ENCODE measurements at regions not wholly inside any gene's neighbourhood (a gene's known extent, or its start where the extent isn't known, plus 50 kb on each side); places are given as distances from the start of the nearest gene placed in this dataset.
A peak's percentile ranks its signal among the peaks of the same experiment; 100 is the strongest.

- DNase-seq (ENCODE audit: low spot score), result peak; percentile 64
- TF ChIP-seq CTCF (conservative IDR thresholded peaks at IDR 0.05; ENCODE audit: low read depth, low read length) (no peak), EZH2 (IDR thresholded peaks at IDR 0.05; ENCODE audit: borderline replicate concordance, low read depth, low read length, poor library complexity, severe bottlenecking) (no peak)
- H3K36me3 ChIP-seq (ENCODE audit: insufficient read depth, low read length, poor library complexity, severe bottlenecking), result no peaks in the 10 kb centered on the region
- peaks cover 28% of the 10 kb centered on the region for H3K4me1 ChIP-seq (ENCODE audit: insufficient read depth, low read length, poor library complexity, severe bottlenecking)
- POLR2A ChIA-PET (ENCODE audit: low non-redundant PET), result interaction anchor here (0.6 kb wide), 1 partner anchor 55 kb away, joined by 3 read pairs; no protein-coding TSS in a partner anchor
- H3K9me3 ChIP-seq (ENCODE audit: low read depth, low read length, poor library complexity, severe bottlenecking), result no peaks in the 10 kb centered on the region
- CTCF ChIA-PET, result interaction anchor here (1.0 kb wide), 1 partner anchor 18 kb away, joined by 3 read pairs; no protein-coding TSS in a partner anchor
- no peak overlapping the region for H3K4me3 ChIP-seq (ENCODE audit: low read depth, low read length, poor library complexity, severe bottlenecking)
- H3K27me3 ChIP-seq (replicated peaks; ENCODE audit: insufficient read depth, low read depth, low read length, poor library complexity), result no peaks in the 10 kb centered on the region
- no peak overlapping the region for H3K27ac ChIP-seq (ENCODE audit: low read depth, low read length, poor library complexity, severe bottlenecking)
- no TSS peak for BruUV-seq (replicated peaks)
- intact Hi-C loops (cut with micrococcal nuclease; ENCODE audit: unreplicated experiment), result loop anchor here (5.0 kb wide), 1 partner anchor 81 kb away; the partner anchor contains the start of gene SUB1
Observed at GRCh38 chr5:32506201-32506661, 61.7 kb upstream of the ZFR start.

DNA sequence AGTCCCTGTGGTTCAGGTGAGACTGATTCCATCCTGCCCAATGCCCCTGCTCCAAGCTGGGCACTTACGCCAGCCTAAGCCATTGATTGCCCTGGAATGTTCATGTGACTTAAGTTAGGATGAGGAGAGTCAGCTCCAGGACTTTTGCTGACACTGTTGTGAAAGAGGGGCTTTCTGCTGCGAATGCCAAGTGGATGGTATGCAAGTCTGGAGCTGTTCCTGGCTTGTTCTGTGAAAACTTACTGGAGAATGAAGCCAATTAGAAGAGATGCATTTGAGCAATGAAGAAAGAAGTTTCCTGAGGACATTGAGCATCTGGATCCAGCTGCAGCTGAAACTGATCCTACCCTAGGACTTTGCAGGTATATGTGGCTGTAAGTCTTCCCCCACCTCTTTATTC lies 61.2 kb upstream of the ZFR start:
- no peaks in the 10 kb centered on the region for H3K27me3 ChIP-seq (replicated peaks; ENCODE audit: insufficient read depth, low read depth, low read length, poor library complexity)
- no TSS peak for BruUV-seq (replicated peaks)

GRCh38 chr5:32504989-32505596 lies 60.6 kb upstream of the ZFR start:
- intact Hi-C loops (cut with micrococcal nuclease; ENCODE audit: unreplicated experiment), result loop anchor here (5.0 kb wide), 1 partner anchor 82 kb away; the partner anchor contains the start of gene SUB1
- no TSS peak for BruUV-seq (replicated peaks)
- no peak overlapping the region for H3K4me3 ChIP-seq (ENCODE audit: low read depth, low read length, poor library complexity, severe bottlenecking)
- peaks cover 28% of the 10 kb centered on the region for H3K4me1 ChIP-seq (ENCODE audit: insufficient read depth, low read length, poor library complexity, severe bottlenecking)
- DNase-seq (ENCODE audit: low spot score), result peak; percentile 89
- no peaks in the 10 kb centered on the region for H3K27me3 ChIP-seq (replicated peaks; ENCODE audit: insufficient read depth, low read depth, low read length, poor library complexity)
- H3K36me3 ChIP-seq (ENCODE audit: insufficient read depth, low read length, poor library complexity, severe bottlenecking), result no peaks in the 10 kb centered on the region
- CTCF ChIA-PET, result interaction anchor here (0.9 to 1.1 kb wide), 4 partner anchors 15 to 32 kb away, joined by 3 to 5 read pairs (median 4); no protein-coding TSS in a partner anchor
- TF ChIP-seq CTCF (conservative IDR thresholded peaks at IDR 0.05; ENCODE audit: low read depth, low read length) (no peak), EZH2 (IDR thresholded peaks at IDR 0.05; ENCODE audit: borderline replicate concordance, low read depth, low read length, poor library complexity, severe bottlenecking) (no peak)
- peak overlapping the region; percentile 38 for H3K27ac ChIP-seq (ENCODE audit: low read depth, low read length, poor library complexity, severe bottlenecking)
- H3K9me3 ChIP-seq (ENCODE audit: low read depth, low read length, poor library complexity, severe bottlenecking), result no peaks in the 10 kb centered on the region
- POLR2A ChIA-PET (ENCODE audit: low non-redundant PET), result no interaction called here

More for the DNA sequence above, 61.2 kb upstream of the ZFR start:
- Histone ChIP-seq H3K9me3 (ENCODE audit: low read depth, low read length, poor library complexity, severe bottlenecking) (no peaks in the 10 kb centered on the region), H3K27ac (ENCODE audit: low read depth, low read length, poor library complexity, severe bottlenecking) (no peak overlapping the region), H3K4me1 (ENCODE audit: insufficient read depth, low read length, poor library complexity, severe bottlenecking) (peaks cover 28% of the 10 kb centered on the region), H3K4me3 (ENCODE audit: low read depth, low read length, poor library complexity, severe bottlenecking) (no peak overlapping the region), H3K36me3 (ENCODE audit: insufficient read depth, low read length, poor library complexity, severe bottlenecking) (no peaks in the 10 kb centered on the region)
- TF ChIP-seq CTCF (conservative IDR thresholded peaks at IDR 0.05; ENCODE audit: low read depth, low read length), result no peak
- no peak for TF ChIP-seq EZH2 (IDR thresholded peaks at IDR 0.05; ENCODE audit: borderline replicate concordance, low read depth, low read length, poor library complexity, severe bottlenecking)
- ChIA-PET POLR2A (ENCODE audit: low non-redundant PET) (interaction anchor here (0.6 kb wide), 1 partner anchor 55 kb away, joined by 3 read pairs; no protein-coding TSS in a partner anchor), CTCF (interaction anchor here (0.9 to 1.0 kb wide), 2 partner anchors 17 to 18 kb away, joined by 3 to 4 read pairs; no protein-coding TSS in a partner anchor)
- peak; percentile 11 for DNase-seq (ENCODE audit: low spot score)
- intact Hi-C loops (cut with micrococcal nuclease; ENCODE audit: unreplicated experiment), result loop anchor here (5.0 kb wide), 1 partner anchor 82 kb away; the partner anchor contains the start of gene SUB1
